Activated CD8-positive, alpha-beta T cell treated with anti-CD3 and anti-CD28 coated beads for 36 hours (primary cell): ENCODE measurements at regions not wholly inside any gene's neighbourhood (a gene's known extent, or its start where the extent isn't known, plus 50 kb on each side); places are given as distances from the start of the nearest gene placed in this dataset.

Experiments used
- ATAC-seq: fragments of 200-7000 bp; cut with Tn5 transposase; one replicate; pipeline ENCODE4 v1.10.0; 2021; ENCODE audit warnings: mild to moderate bottlenecking, moderate library complexity
- CTCF ChIA-PET: fragments of 350-600 bp; sonication (Branson Sonifier 250); formaldehyde crosslinking; loops from one replicate; lab custom pipeline; 2021; ENCODE audit warnings: antibody characterized with exemption; lab: Charles Lee
- POLR2A ChIA-PET: fragments of 350-600 bp; sonication (Branson Sonifier 250); formaldehyde crosslinking; loops from one replicate; lab custom pipeline; 2021; ENCODE audit warnings: antibody characterized with exemption; lab: Charles Lee
- DNase-seq: peaks from one replicate; pipeline ENCODE4 v3.0.0-alpha.2; 2020
- H3K27ac Mint-ChIP-seq: one replicate; pipeline ENCODE4 v1.8.0; 2021; ENCODE audit warnings: mild to moderate bottlenecking, mixed read lengths
- H3K27me3 Mint-ChIP-seq: one replicate; pipeline ENCODE4 v1.8.0; 2021; ENCODE audit warnings: mixed read lengths
- H3K36me3 Mint-ChIP-seq: one replicate; pipeline ENCODE4 v1.8.0; 2021; ENCODE audit warnings: low read depth, mixed read lengths
- H3K4me1 Mint-ChIP-seq: one replicate; pipeline ENCODE4 v1.8.0; 2021; ENCODE audit warnings: low read depth, mixed read lengths
- H3K4me3 Mint-ChIP-seq: one replicate; pipeline ENCODE4 v1.8.0; 2021; ENCODE audit warnings: mild to moderate bottlenecking, moderate library complexity, mixed read lengths
- H3K9me3 Mint-ChIP-seq: one replicate; pipeline ENCODE4 v1.8.0; 2021; ENCODE audit warnings: mixed read lengths
- CTCF ChIP-seq: fragments of 200-600 bp; IDR thresholded peaks from one replicate; pipeline ENCODE4 v1.8.0; 2022; ENCODE audit warnings: antibody characterized with exemption, mild to moderate bottlenecking
- intact Hi-C: fragments of 100-400 bp; cut with micrococcal nuclease; formaldehyde crosslinking; loops from one replicate; pipeline ENCODE4 v1.10.0; 2022

GRCh38 chr10:93150289-93150688, 76.6 kb downstream of the CYP26A1 start:
- Mint-ChIP-seq H3K27ac (no peak overlapping the region), H3K4me3 (no peak overlapping the region), H3K9me3 (peaks cover 3% of the 10 kb centered on the region), H3K4me1 (peaks cover 14% of the 10 kb centered on the region), H3K36me3 (no peaks in the 10 kb centered on the region), H3K27me3 (peaks cover 20% of the 10 kb centered on the region)
- ATAC-seq (peak; percentile 69), DNase-seq (peak; percentile 49)
- no peak for TF ChIP-seq CTCF
- ChIA-PET POLR2A (no interaction called here), CTCF (no interaction called here)
- intact Hi-C loops, result no loop called here

- POLR2A ChIA-PET, result no interaction called here
- CTCF ChIA-PET, result no interaction called here
Observed at GRCh38 chr10:93150990-93151547, 77.4 kb downstream of the CYP26A1 start.

GRCh38 chr10:93152136-93152535, 78.4 kb downstream of the CYP26A1 start:
- peaks cover 14% of the 10 kb centered on the region for H3K4me1 Mint-ChIP-seq
- CTCF ChIA-PET, result interaction anchor here (1.1 kb wide), 1 partner anchor 36 kb away, joined by 3 read pairs; no protein-coding TSS in a partner anchor
- DNase-seq (no peak), ATAC-seq (no peak)
- H3K9me3 Mint-ChIP-seq, result peaks cover 5% of the 10 kb centered on the region
- H3K4me3 Mint-ChIP-seq, result no peak overlapping the region
- POLR2A ChIA-PET, result no interaction called here
- intact Hi-C loops, result no loop called here
- TF ChIP-seq CTCF, result no peak
- peaks cover 14% of the 10 kb centered on the region for H3K27me3 Mint-ChIP-seq
- no peak overlapping the region for H3K27ac Mint-ChIP-seq
- no peaks in the 10 kb centered on the region for H3K36me3 Mint-ChIP-seq

More at GRCh38 chr10:93150990-93151547, 77.4 kb downstream of the CYP26A1 start:
- no peak overlapping the region for H3K27ac Mint-ChIP-seq
- peaks cover 5% of the 10 kb centered on the region for H3K9me3 Mint-ChIP-seq
- ATAC-seq (no peak), DNase-seq (no peak)
- H3K36me3 Mint-ChIP-seq, result no peaks in the 10 kb centered on the region
- H3K27me3 Mint-ChIP-seq, result peaks cover 17% of the 10 kb centered on the region
- peaks cover 14% of the 10 kb centered on the region for H3K4me1 Mint-ChIP-seq
- intact Hi-C loops, result no loop called here
- TF ChIP-seq CTCF, result no peak
- H3K4me3 Mint-ChIP-seq, result no peak overlapping the region

- Mint-ChIP-seq H3K9me3 (peaks cover 11% of the 10 kb centered on the region), H3K4me3 (no peak overlapping the region), H3K27ac (no peak overlapping the region), H3K36me3 (peaks cover 4% of the 10 kb centered on the region), H3K27me3 (peaks cover 3% of the 10 kb centered on the region), H3K4me1 (peaks cover 14% of the 10 kb centered on the region)
- DNase-seq (no peak), ATAC-seq (no peak)
- intact Hi-C loops, result no loop called here
- CTCF ChIA-PET, result no interaction called here
- POLR2A ChIA-PET, result no interaction called here
- no peak for TF ChIP-seq CTCF
Observed at GRCh38 chr10:93154531-93154930, 80.8 kb downstream of the CYP26A1 start.

- DNase-seq, result no peak
- no peak for ATAC-seq
- CTCF ChIA-PET, result no interaction called here
- H3K4me3 Mint-ChIP-seq, result no peak overlapping the region
- intact Hi-C loops, result no loop called here
- POLR2A ChIA-PET, result no interaction called here
- TF ChIP-seq CTCF, result no peak
- peaks cover 4% of the 10 kb centered on the region for H3K36me3 Mint-ChIP-seq
- peaks cover 9% of the 10 kb centered on the region for H3K9me3 Mint-ChIP-seq
- no peak overlapping the region for H3K27ac Mint-ChIP-seq
- H3K4me1 Mint-ChIP-seq, result no peaks in the 10 kb centered on the region
- H3K27me3 Mint-ChIP-seq, result peaks cover 7% of the 10 kb centered on the region
Observed at GRCh38 chr10:93160140-93160539, 86.4 kb downstream of the CYP26A1 start.
